Progenitor cell of endocrine pancreas (in vitro differentiated cells): ENCODE measurements at regions not wholly inside any gene's neighbourhood (a gene's known extent, or its start where the extent isn't known, plus 50 kb on each side); places are given as distances from the start of the nearest gene placed in this dataset.

Experiments used
- DNase-seq: peaks from one replicate; pipeline ENCODE4 v3.0.0; 2021; ENCODE audit warnings: low spot score; ENCODE audit not compliant: unreplicated experiment
- H3K27ac Mint-ChIP-seq: 2 replicates; pipeline ENCODE4 v1.8.0; 2021; ENCODE audit warnings: mild to moderate bottlenecking, moderate library complexity, mixed read lengths
- H3K27me3 Mint-ChIP-seq: 2 replicates; pipeline ENCODE4 v1.8.0; 2021; ENCODE audit warnings: mixed read lengths
- H3K36me3 Mint-ChIP-seq: 2 replicates; pipeline ENCODE4 v1.8.0; 2022; ENCODE audit warnings: mixed read lengths; ENCODE audit not compliant: insufficient read depth
- H3K4me1 Mint-ChIP-seq: 2 replicates; pipeline ENCODE4 v1.8.0; 2021; ENCODE audit warnings: low read depth, mixed read lengths
- H3K4me3 Mint-ChIP-seq: 2 replicates; pipeline ENCODE4 v1.8.0; 2021; ENCODE audit warnings: low read depth, mild to moderate bottlenecking, moderate library complexity, mixed read lengths
- H3K9me3 Mint-ChIP-seq: 2 replicates; pipeline ENCODE4 v1.8.0; 2021; ENCODE audit warnings: low read depth, mixed read lengths
- TF ChIP-seq, protein P1 (sequence below): fragments of 200-600 bp; sonication (generic); IDR thresholded peaks from one replicate; pipeline ENCODE4 v1.5.0; 2021; ENCODE audit warnings: antibody characterized with exemption, mild to moderate bottlenecking; ENCODE audit not compliant: unreplicated experiment

DNA sequence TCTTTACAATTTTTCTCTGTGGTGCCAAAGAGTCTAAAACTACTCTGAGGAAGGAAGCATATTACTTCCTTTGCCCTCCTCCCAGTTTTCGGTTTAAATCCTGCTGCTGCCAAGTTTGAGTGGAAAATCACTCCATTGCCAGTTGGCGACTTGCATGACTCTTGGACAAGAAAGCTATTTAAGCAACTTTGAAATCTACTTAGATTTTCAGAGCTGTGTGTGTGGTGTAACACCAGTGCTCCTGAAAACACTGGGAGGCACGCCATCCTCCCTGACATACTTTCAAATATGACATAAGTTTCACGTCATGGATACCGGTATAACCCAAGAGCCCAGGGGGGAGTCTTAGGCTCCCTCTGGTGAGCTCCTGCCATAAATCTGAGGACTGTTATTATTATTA is 83.5 kb upstream of the RIOK2 start:
- no peak for DNase-seq
- Mint-ChIP-seq H3K9me3 (peaks cover 4% of the 10 kb centered on the region), H3K4me3 (no peak overlapping the region), H3K27me3 (no peaks in the 10 kb centered on the region), H3K36me3 (no peaks in the 10 kb centered on the region), H3K27ac (no peak overlapping the region), H3K4me1 (no peaks in the 10 kb centered on the region)
- TF ChIP-seq, protein P1, sequence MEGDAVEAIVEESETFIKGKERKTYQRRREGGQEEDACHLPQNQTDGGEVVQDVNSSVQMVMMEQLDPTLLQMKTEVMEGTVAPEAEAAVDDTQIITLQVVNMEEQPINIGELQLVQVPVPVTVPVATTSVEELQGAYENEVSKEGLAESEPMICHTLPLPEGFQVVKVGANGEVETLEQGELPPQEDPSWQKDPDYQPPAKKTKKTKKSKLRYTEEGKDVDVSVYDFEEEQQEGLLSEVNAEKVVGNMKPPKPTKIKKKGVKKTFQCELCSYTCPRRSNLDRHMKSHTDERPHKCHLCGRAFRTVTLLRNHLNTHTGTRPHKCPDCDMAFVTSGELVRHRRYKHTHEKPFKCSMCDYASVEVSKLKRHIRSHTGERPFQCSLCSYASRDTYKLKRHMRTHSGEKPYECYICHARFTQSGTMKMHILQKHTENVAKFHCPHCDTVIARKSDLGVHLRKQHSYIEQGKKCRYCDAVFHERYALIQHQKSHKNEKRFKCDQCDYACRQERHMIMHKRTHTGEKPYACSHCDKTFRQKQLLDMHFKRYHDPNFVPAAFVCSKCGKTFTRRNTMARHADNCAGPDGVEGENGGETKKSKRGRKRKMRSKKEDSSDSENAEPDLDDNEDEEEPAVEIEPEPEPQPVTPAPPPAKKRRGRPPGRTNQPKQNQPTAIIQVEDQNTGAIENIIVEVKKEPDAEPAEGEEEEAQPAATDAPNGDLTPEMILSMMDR: no peak

DNA sequence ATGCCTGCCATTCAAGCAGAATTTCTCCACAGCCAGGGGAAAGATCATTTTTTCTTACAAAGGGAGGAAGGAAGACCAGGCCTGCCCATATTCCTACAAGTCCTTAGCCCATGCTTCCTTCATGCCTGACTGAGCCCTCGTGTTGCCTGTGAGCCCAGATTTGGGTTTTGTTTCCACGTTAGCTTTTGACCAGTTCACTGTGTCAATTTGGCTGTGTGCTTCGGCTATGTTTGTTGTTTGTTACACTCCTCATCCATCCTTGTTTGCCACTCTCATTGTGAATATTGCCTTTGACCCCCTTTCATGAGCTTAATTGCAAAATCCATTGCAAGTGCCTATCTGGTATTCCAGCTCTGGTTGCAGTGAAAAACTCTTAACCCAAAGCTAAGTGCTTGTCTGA is 84.7 kb upstream of the RIOK2 start:
- Mint-ChIP-seq H3K4me3 (no peak overlapping the region), H3K4me1 (no peaks in the 10 kb centered on the region), H3K27me3 (no peaks in the 10 kb centered on the region), H3K27ac (no peak overlapping the region), H3K9me3 (peaks cover 12% of the 10 kb centered on the region), H3K36me3 (no peaks in the 10 kb centered on the region)
- TF ChIP-seq, protein P1: no peak
- no peak for DNase-seq

DNA sequence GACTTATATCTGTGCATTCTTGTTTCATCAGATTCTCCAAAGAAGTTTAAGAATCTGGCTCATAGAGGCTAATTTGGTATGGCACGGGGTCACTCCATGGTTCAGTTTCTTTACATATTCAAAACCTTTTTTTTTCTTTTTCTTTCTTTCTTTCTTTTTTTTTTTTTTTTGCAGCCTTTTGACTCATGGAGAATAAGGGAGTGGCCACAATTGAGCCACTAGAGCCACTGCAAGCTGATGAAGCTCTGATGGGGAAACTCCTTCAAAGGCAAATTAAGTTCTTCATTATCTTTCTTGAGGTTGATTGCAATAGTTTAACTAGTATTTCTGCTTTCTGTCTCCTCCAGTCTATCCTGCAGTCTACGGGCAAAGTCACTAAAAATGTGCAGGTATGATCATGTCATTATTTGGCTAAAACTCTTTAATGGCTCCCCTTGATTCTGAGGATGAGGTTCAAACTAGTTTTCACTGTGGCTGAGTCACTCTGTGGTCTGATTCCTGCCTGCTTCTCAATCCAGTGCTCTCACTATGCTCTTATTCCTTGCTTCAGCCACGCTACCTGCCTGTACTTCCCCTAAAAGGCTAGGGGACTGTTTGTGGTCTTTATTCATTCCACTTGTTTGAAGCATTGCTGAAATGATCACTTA is 93.5 kb upstream of the RIOK2 start:
- Mint-ChIP-seq H3K27ac (no peak overlapping the region), H3K4me3 (no peak overlapping the region), H3K27me3 (no peaks in the 10 kb centered on the region), H3K4me1 (no peaks in the 10 kb centered on the region), H3K36me3 (no peaks in the 10 kb centered on the region), H3K9me3 (peaks cover 24% of the 10 kb centered on the region)
- DNase-seq: no peak
- TF ChIP-seq, protein P1: no peak

DNA sequence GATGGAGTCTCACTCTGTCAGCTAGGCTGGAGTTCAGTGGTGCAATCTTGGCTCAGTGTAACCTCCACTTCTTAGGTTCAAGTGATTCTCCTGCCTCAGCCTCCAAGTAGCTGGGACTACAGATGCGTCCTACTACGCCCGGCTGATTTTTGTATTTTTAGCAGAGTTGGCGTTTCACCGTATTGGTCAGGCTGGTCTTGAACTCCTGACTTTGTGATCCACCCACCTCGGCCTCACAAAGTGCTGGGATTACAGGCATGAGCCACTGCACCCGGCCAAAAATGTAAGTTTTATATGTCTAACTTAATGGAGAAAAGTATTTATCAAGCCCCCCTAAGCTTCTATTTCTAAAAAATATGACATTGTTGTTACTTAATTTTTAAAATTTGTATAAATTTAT is 98.2 kb upstream of the RIOK2 start:
- H3K36me3 Mint-ChIP-seq: no peaks in the 10 kb centered on the region
- peaks cover 26% of the 10 kb centered on the region for H3K9me3 Mint-ChIP-seq
- H3K27ac Mint-ChIP-seq: no peak overlapping the region
- TF ChIP-seq, protein P1: no peak
- DNase-seq: no peak
- H3K27me3 Mint-ChIP-seq: no peaks in the 10 kb centered on the region
- H3K4me1 Mint-ChIP-seq: no peaks in the 10 kb centered on the region
- no peak overlapping the region for H3K4me3 Mint-ChIP-seq

DNA sequence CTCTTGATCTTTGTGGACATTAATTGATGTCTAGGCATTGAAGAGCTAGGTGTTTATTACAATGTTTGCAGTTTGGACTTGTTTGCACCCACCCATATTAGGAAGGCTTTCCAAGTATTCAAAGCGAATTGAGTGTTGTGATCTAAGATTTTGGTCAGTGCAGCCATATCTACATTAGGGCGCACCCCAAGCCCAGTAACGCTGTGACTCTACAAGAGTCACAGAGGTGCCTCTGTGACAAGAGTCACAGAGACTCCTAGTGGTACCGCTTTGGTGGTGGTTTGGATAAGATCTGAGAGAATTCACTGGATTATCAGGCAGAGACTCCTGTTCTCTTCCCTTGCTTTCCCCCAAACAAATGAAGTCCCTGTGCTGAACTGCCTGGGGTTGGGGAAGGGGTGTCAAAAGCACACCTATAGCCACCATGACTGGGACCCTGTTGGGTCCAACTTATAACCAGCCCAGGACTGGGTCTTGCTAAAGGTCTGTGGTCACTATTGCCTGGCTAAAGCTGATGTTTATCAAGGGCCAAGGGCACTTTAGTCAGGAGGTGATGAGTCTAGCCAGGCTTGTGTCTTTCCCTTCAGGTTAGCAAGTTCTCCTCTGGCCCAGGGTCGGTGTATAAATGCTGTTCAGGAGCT is 114.1 kb upstream of the RIOK2 start:
- no peaks in the 10 kb centered on the region for H3K4me1 Mint-ChIP-seq
- no peaks in the 10 kb centered on the region for H3K27me3 Mint-ChIP-seq
- no peaks in the 10 kb centered on the region for H3K36me3 Mint-ChIP-seq
- no peak overlapping the region for H3K4me3 Mint-ChIP-seq
- TF ChIP-seq, protein P1: peak; percentile 74
- H3K9me3 Mint-ChIP-seq: no peaks in the 10 kb centered on the region
- peak; percentile 25 for DNase-seq
- no peak overlapping the region for H3K27ac Mint-ChIP-seq
